ENCODE measurements at regions not wholly inside any gene's neighbourhood (a gene's known extent, or its start where the extent isn't known, plus 50 kb on each side); places are given as distances from the start of the nearest gene placed in this dataset.
A peak's percentile ranks its signal among the peaks of the same experiment; 100 is the strongest.

DNA sequence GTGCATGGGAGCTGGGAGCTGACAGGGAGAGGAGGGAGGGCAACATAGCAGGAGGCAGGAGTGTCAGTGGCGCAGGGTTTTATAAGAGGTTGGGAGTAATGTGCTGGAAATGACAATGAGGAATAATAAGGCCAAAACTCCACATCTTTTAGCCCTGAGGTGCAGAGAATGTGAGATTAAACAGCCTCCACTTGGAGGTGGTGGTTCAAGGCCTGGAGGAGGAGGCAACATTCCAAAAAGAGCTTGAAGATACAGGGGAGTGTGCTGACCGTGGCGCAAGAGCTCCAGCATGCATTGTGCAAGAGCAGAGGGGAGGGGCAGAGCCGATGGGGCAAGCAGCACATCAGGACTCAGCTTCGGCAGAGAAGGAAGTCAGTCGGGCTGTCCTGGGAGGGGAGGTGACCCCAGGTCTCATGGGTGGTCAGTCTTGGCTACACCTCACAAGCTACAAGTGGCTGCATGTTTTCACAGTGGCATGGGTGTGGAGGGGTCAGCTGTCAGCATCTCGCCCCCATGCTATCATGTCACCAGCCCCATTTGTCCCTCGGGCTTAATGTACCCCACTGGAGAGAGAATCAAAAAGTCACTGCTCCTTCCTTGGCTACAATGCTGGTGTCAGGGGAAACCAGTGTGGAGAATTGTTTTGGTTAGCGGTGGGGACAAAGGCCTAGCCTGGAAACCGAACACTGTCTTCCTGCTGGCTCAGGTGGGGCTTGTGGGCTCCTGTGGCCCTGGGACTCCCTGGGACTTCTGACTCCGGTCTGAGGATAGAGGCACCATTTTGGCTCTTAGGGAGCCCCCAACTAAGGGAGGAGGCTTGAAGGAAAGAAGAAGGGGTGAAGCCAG, 208.0 kb downstream of the ZFP36L2 start:
- Histone ChIP-seq H3K36me3 (ENCODE audit: control insufficient read depth in 2 of 2, extremely low read depth in 1 of 2, insufficient read depth in 1 of 2, low read length in 1 of 2) (no peaks in the 10 kb centered on the region), H3K4me3 (ENCODE audit: control insufficient read depth in 1 of 2, extremely low read depth in 1 of 2, low read length in 1 of 2) (no peak overlapping the region), H3K4me1 (ENCODE audit: control insufficient read depth in 1 of 2, extremely low read depth in 1 of 2, insufficient read depth in 2 of 2, low read length in 2 of 2) (no peaks in the 10 kb centered on the region), H3K27ac (ENCODE audit: low read length) (no peak overlapping the region), H3K9me3 (no peaks in the 10 kb centered on the region), H3K27me3 (replicated peaks in 1 of 2; ENCODE audit: control insufficient read depth in 2 of 2, extremely low read depth in 1 of 2, insufficient read depth in 2 of 2, low read length in 1 of 2) (peaks cover 0 to 3% of the 10 kb centered on the region in 2 experiments)
- peak in 1 of 35 experiments; percentile 33 for DNase-seq
- 98% methylated on average over 5 of the region's 11 CpGs for WGBS (ENCODE audit: insufficient coverage)
- H3K4me3 Mint-ChIP-seq, result no peak overlapping the region
- POLR2A ChIA-PET, result no interaction called here
- H3K27me3 Mint-ChIP-seq, result peaks cover 0 to 3% of the 10 kb centered on the region in 2 donors
- H3K27ac Mint-ChIP-seq, result no peak overlapping the region
- no peak for ATAC-seq (replicated peaks in 1 of 4)
- CTCF ChIA-PET, result no interaction called here
- H3K9me3 Mint-ChIP-seq, result peaks cover 0 to 4% (median 2%) of the 10 kb centered on the region in 3 donors
- H3K4me1 Mint-ChIP-seq, result peaks cover 0 to 2% (median 0%) of the 10 kb centered on the region in 3 donors
- no peaks in the 10 kb centered on the region for H3K36me3 Mint-ChIP-seq

- Mint-ChIP-seq H3K36me3 (no peaks in the 10 kb centered on the region), H3K9me3 (no peaks in the 10 kb centered on the region), H3K4me1 (peaks cover 11 to 13% (median 12%) of the 10 kb centered on the region in 3 donors), H3K27ac (no peak overlapping the region), H3K27me3 (peaks cover 0 to 3% of the 10 kb centered on the region in 2 donors), H3K4me3 (no peak overlapping the region)
- DNase-seq (no peak), ATAC-seq (replicated peaks in 1 of 4) (no peak)
- no peaks in the 10 kb centered on the region for H3K36me3 ChIP-seq (ENCODE audit: control insufficient read depth in 2 of 2, extremely low read depth in 1 of 2, insufficient read depth in 1 of 2, low read length in 1 of 2)
- no peak overlapping the region for H3K27ac ChIP-seq (ENCODE audit: low read length)
- no peaks in the 10 kb centered on the region for H3K4me1 ChIP-seq (ENCODE audit: control insufficient read depth in 1 of 2, extremely low read depth in 1 of 2, insufficient read depth in 2 of 2, low read length in 2 of 2)
- H3K27me3 ChIP-seq (replicated peaks in 1 of 2; ENCODE audit: control insufficient read depth in 2 of 2, extremely low read depth in 1 of 2, insufficient read depth in 2 of 2, low read length in 1 of 2), result peaks cover 0 to 3% of the 10 kb centered on the region in 2 experiments
- CTCF ChIA-PET, result no interaction called here
- no peak overlapping the region for H3K4me3 ChIP-seq (ENCODE audit: control insufficient read depth in 1 of 2, extremely low read depth in 1 of 2, low read length in 1 of 2)
- WGBS (ENCODE audit: insufficient coverage), result no CpG with 5 or more reads among the region's 4 CpGs
- POLR2A ChIA-PET, result no interaction called here
- no peaks in the 10 kb centered on the region for H3K9me3 ChIP-seq
Observed at GRCh38 chr2:43013821-43014345, 212.5 kb downstream of the ZFP36L2 start.

GRCh38 chr2:43012966-43013365, 213.4 kb downstream of the ZFP36L2 start:
- H3K27ac ChIP-seq (ENCODE audit: low read length), result no peak overlapping the region
- H3K27me3 Mint-ChIP-seq, result peaks cover 6 to 10% of the 10 kb centered on the region in 2 donors
- H3K4me1 Mint-ChIP-seq, result peaks cover 11 to 13% (median 12%) of the 10 kb centered on the region in 3 donors
- peaks cover 0 to 3% of the 10 kb centered on the region in 2 experiments for H3K27me3 ChIP-seq (replicated peaks in 1 of 2; ENCODE audit: control insufficient read depth in 2 of 2, extremely low read depth in 1 of 2, insufficient read depth in 2 of 2, low read length in 1 of 2)
- POLR2A ChIA-PET, result interaction anchor here in 1 of 2 donors (0.6 to 0.7 kb wide), 2 partner anchors 163 to 436 kb away, joined by 3 to 6 read pairs; no protein-coding TSS in a partner anchor
- no CpG with 5 or more reads among the region's 2 CpGs for WGBS (ENCODE audit: insufficient coverage)
- H3K36me3 ChIP-seq (ENCODE audit: control insufficient read depth in 2 of 2, extremely low read depth in 1 of 2, insufficient read depth in 1 of 2, low read length in 1 of 2), result no peaks in the 10 kb centered on the region
- ATAC-seq (replicated peaks in 1 of 4) (no peak), DNase-seq (no peak)
- peaks cover 0 to 5% (median 5%) of the 10 kb centered on the region in 3 donors for H3K9me3 Mint-ChIP-seq
- CTCF ChIA-PET, result interaction anchor here in 1 of 2 donors (0.6 kb wide), 1 partner anchor 234 kb away, joined by 5 read pairs; no protein-coding TSS in a partner anchor
- no peak overlapping the region for H3K4me3 ChIP-seq (ENCODE audit: control insufficient read depth in 1 of 2, extremely low read depth in 1 of 2, low read length in 1 of 2)
- H3K4me1 ChIP-seq (ENCODE audit: control insufficient read depth in 1 of 2, extremely low read depth in 1 of 2, insufficient read depth in 2 of 2, low read length in 2 of 2), result no peaks in the 10 kb centered on the region
- H3K27ac Mint-ChIP-seq, result no peak overlapping the region
- H3K9me3 ChIP-seq, result no peaks in the 10 kb centered on the region
- H3K4me3 Mint-ChIP-seq, result no peak overlapping the region
- H3K36me3 Mint-ChIP-seq, result peaks cover 6% of the 10 kb centered on the region

GRCh38 chr2:43011158-43011491, 215.3 kb downstream of the ZFP36L2 start:
- CTCF ChIA-PET, result no interaction called here
- Mint-ChIP-seq H3K36me3 (peaks cover 7% of the 10 kb centered on the region), H3K4me1 (peaks cover 11 to 13% (median 12%) of the 10 kb centered on the region in 3 donors), H3K27me3 (peaks cover 7% of the 10 kb centered on the region in 2 donors), H3K27ac (no peak overlapping the region), H3K4me3 (no peak overlapping the region), H3K9me3 (peaks cover 0 to 11% (median 5%) of the 10 kb centered on the region in 3 donors)
- Histone ChIP-seq H3K4me3 (ENCODE audit: control insufficient read depth in 1 of 2, extremely low read depth in 1 of 2, low read length in 1 of 2) (no peak overlapping the region), H3K9me3 (no peaks in the 10 kb centered on the region), H3K4me1 (ENCODE audit: control insufficient read depth in 1 of 2, extremely low read depth in 1 of 2, insufficient read depth in 2 of 2, low read length in 2 of 2) (no peaks in the 10 kb centered on the region), H3K27me3 (replicated peaks in 1 of 2; ENCODE audit: control insufficient read depth in 2 of 2, extremely low read depth in 1 of 2, insufficient read depth in 2 of 2, low read length in 1 of 2) (peaks cover 0 to 16% of the 10 kb centered on the region in 2 experiments), H3K27ac (ENCODE audit: low read length) (no peak overlapping the region), H3K36me3 (ENCODE audit: control insufficient read depth in 2 of 2, extremely low read depth in 1 of 2, insufficient read depth in 1 of 2, low read length in 1 of 2) (no peaks in the 10 kb centered on the region)
- ATAC-seq (replicated peaks in 1 of 4), result no peak
- DNase-seq, result no peak
- 80% methylated on average over 1 of the region's 1 CpG for WGBS (ENCODE audit: insufficient coverage)
- POLR2A ChIA-PET, result interaction anchor here in 1 of 2 donors (0.6 to 1.0 kb wide), 2 partner anchors 65 to 129 kb away, joined by 3 read pairs; no protein-coding TSS in a partner anchor

GRCh38 chr2:43010438-43011157, 215.8 kb downstream of the ZFP36L2 start:
- Mint-ChIP-seq H3K27ac (no peak overlapping the region), H3K36me3 (peaks cover 7% of the 10 kb centered on the region), H3K4me3 (no peak overlapping the region), H3K27me3 (peaks cover 7% of the 10 kb centered on the region in 2 donors), H3K4me1 (peaks cover 11 to 13% (median 12%) of the 10 kb centered on the region in 3 donors), H3K9me3 (peaks cover 0 to 11% (median 5%) of the 10 kb centered on the region in 3 donors)
- no peak overlapping the region for H3K27ac ChIP-seq (ENCODE audit: low read length)
- H3K9me3 ChIP-seq, result no peaks in the 10 kb centered on the region
- POLR2A ChIA-PET, result interaction anchor here in 1 of 2 donors (0.5 to 1.0 kb wide), 4 partner anchors 64 to 479 kb away, joined by 3 to 6 read pairs (median 3); no protein-coding TSS in a partner anchor
- DNase-seq (no peak), ATAC-seq (replicated peaks in 1 of 4) (no peak)
- 90% methylated on average over 1 of the region's 5 CpGs for WGBS (ENCODE audit: insufficient coverage)
- H3K4me3 ChIP-seq (ENCODE audit: control insufficient read depth in 1 of 2, extremely low read depth in 1 of 2, low read length in 1 of 2), result no peak overlapping the region
- H3K27me3 ChIP-seq (replicated peaks in 1 of 2; ENCODE audit: control insufficient read depth in 2 of 2, extremely low read depth in 1 of 2, insufficient read depth in 2 of 2, low read length in 1 of 2), result peaks cover 0 to 18% of the 10 kb centered on the region in 2 experiments
- no peaks in the 10 kb centered on the region for H3K4me1 ChIP-seq (ENCODE audit: control insufficient read depth in 1 of 2, extremely low read depth in 1 of 2, insufficient read depth in 2 of 2, low read length in 2 of 2)
- no peaks in the 10 kb centered on the region for H3K36me3 ChIP-seq (ENCODE audit: control insufficient read depth in 2 of 2, extremely low read depth in 1 of 2, insufficient read depth in 1 of 2, low read length in 1 of 2)
- CTCF ChIA-PET, result no interaction called here

- Mint-ChIP-seq H3K9me3 (peaks cover 0 to 11% (median 5%) of the 10 kb centered on the region in 3 donors), H3K27me3 (peaks cover 7% of the 10 kb centered on the region in 2 donors), H3K27ac (no peak overlapping the region), H3K36me3 (peaks cover 7% of the 10 kb centered on the region), H3K4me1 (peaks cover 11 to 13% (median 12%) of the 10 kb centered on the region in 3 donors), H3K4me3 (no peak overlapping the region)
- CTCF ChIA-PET, result no interaction called here
- Histone ChIP-seq H3K27me3 (replicated peaks in 1 of 2; ENCODE audit: control insufficient read depth in 2 of 2, extremely low read depth in 1 of 2, insufficient read depth in 2 of 2, low read length in 1 of 2) (peaks cover 0 to 18% of the 10 kb centered on the region in 2 experiments), H3K27ac (ENCODE audit: low read length) (no peak overlapping the region), H3K4me3 (ENCODE audit: control insufficient read depth in 1 of 2, extremely low read depth in 1 of 2, low read length in 1 of 2) (no peak overlapping the region), H3K36me3 (ENCODE audit: control insufficient read depth in 2 of 2, extremely low read depth in 1 of 2, insufficient read depth in 1 of 2, low read length in 1 of 2) (no peaks in the 10 kb centered on the region), H3K4me1 (ENCODE audit: control insufficient read depth in 1 of 2, extremely low read depth in 1 of 2, insufficient read depth in 2 of 2, low read length in 2 of 2) (no peaks in the 10 kb centered on the region), H3K9me3 (no peaks in the 10 kb centered on the region)
- ATAC-seq (replicated peaks in 1 of 4), result no peak
- POLR2A ChIA-PET, result no interaction called here
- WGBS (ENCODE audit: insufficient coverage), result 90% methylated on average over 4 of the region's 5 CpGs
- DNase-seq, result no peak
Observed at GRCh38 chr2:43009448-43009847, 217.0 kb downstream of the ZFP36L2 start.

All from T-cell (primary cell).